GM11168 (cell line): ENCODE measurements at regions not wholly inside any gene's neighbourhood (a gene's known extent, or its start where the extent isn't known, plus 50 kb on each side); places are given as distances from the start of the nearest gene placed in this dataset.
"Not testable (repeated sequence)": the region's sequence is repeated elsewhere in the genome, so short reads cannot be mapped to it uniquely, and the experiment has no call there.

Source experiments
- in situ Hi-C: fragments of 300-500 bp; cut with MboI; formaldehyde crosslinking; loops from one replicate; pipeline ENCODE4 v1.12.0; 2022; ENCODE audit warnings: low sequenced_read_pairs; ENCODE audit not compliant: unreplicated experiment

DNA sequence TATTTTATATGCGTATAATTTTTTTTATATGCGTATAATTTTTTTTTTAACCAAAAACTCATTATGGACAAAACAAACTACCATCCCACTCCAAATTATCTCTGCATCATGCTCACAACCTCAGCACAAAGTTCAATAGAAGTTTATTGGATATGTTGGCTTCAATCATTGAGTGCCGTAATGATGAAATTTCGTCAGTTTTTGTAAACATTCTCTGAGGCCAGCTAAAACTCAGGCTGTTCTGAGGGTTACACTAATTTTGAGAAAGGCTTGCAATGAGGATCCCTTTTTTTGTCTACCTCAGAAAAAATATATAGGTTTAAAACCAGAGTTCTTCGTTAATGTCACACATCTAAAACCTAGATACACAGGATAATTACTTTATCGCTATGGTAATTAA is 1253.2 kb downstream of the EFNA5 start:
- in situ Hi-C loops: no loop called here

DNA sequence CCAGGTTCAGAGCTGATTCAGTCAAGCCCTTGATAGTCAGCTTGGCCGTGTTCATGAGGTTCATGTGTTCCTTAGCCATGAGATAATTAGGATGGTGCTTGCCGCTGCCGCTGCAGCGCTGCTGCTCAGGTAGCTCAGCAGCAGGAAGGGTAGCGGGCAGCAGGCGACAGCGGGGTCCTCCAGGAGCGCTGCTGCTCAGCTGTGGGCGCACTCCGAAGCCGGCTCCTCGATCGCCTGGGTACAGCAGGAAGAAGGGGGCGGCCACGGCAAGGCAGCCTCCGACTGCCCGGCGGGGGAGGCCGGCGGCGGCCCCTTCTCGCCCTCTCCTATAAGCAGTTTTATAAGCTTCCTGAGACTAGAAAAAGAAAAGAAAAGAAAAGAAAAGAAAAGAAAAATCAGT is 1253.6 kb downstream of the EFNA5 start:
- in situ Hi-C loops: no loop called here

DNA sequence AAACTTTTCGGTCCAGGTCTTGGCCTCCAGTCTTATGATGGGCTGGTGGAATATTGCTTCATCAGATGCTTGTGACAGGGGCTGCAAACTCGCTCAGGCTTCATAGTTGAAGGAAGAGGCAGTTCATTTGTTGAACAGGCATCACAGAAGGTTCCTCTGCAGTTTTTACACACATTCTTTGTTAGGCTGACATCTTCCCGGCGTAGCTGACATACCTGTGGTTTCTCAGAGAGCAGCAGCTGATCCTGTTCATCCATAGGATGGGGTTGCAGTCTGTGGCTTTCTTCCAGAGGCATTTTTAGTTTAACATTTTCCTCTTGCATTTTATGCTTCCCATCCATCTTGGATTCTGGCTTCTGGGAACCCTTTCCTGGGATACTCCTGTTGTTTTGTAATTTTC is 1255.2 kb downstream of the EFNA5 start:
- in situ Hi-C loops: no loop called here

DNA sequence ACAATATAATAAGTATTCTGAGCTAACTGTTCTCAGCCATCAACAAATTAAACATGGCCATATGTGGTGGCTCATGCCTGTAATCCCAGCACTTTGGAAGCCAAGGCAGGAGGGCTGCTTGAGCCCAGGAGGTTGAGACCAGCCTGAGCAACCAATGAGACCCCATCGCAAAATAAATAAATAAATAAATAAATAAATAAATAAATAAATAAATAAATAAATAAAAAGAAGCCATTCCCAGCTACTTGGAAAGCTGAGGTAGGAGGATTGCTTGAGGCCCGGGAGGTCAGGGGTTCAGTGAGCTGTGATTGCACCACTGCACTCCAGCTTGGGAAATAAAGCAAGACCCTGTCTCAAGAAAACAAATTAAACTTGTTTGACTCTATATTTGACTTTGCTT is 1256.4 kb downstream of the EFNA5 start:
- in situ Hi-C loops: no loop called here

DNA sequence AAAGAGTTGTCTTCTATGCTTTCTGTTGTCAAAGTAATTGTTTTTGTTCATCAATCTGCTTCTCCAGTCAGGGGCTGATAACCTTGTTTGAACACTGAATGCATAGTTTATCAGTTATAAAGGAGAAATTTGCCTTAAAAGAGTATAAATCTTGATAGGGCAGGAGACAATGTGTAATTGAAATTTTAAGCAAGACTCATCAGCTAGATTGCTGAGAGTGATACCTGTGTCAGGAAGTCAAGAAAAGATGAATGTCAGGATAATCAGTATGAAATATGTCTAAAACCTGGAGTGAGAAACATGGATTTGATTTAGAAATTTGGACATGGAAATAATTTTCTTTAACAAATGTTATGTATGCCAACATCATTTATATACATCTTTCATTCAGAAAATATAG is 1258.1 kb downstream of the EFNA5 start:
- in situ Hi-C loops: no loop called here

DNA sequence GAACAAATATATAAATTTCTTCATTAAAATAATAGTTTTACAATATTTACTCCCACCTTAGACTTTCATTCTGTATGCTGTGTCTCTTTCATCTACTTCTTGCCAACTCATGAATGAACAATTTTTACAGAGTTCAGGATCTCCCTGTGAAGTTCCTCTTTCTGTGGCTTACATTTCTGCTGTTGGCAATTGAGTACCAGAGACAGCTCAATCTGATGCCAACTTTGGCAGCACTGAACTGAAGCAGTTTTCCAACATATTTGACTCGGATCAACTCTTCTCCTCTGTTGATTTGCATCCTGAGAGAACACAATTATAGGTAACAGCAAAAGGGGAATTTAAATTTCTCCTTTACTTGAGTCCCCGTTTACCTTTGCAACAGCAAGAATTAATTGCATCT is 1262.2 kb downstream of the EFNA5 start:
- in situ Hi-C loops: no loop called here

DNA sequence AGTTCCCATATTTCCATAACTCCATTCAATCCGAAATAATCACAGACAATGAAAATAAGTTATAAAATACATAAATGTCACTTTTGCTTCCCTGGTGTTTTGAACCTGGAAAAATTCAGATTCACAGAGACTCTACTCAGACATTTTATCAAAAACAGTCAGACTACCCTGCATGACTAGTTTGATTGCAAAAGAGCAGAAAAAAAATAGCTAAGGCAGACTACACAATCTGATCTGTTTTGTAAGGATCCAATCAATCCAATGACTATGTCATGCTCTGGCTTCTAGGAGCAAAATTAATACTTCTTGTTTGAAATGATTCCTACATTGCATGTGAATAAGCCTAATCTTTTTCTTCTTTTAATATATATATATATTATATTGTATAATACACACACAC is 1262.6 kb downstream of the EFNA5 start:
- in situ Hi-C loops: no loop called here

DNA sequence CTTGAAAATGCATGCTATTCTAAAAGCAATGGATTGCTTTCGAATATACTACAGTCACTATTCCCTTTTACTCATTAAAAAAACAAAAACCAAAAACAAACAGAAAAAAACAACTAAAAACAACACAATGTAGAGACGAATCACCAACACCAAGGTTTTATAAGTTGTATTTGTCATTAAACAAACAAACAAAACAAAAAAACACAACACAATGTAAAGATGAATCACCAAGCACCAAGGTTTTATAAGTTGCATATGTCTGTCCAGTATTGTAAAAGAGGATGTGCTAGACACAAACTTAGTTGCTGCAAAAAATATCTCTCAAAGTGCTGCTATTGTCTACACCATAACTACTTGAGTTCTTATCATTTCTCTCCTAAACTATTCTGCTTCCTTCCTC is 1269.2 kb downstream of the EFNA5 start:
- in situ Hi-C loops: no loop called here

DNA sequence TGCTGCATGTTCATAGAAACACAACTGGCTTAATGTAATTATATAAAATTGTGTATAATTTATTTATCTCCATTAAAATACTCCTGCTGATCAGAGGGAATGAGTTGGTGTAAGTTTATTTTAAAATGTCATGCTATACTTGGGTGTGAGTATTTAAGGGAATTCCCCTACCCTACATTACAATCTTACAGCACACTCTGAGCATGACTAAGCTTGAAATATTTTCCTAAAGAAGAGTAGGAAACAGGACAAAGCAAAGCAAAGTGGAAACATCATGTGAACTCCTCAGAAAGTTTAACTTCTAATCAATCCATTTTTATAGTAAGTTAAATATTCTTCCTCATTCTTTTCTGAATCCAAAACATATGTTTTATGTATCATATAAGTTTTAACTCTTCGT is 1271.3 kb downstream of the EFNA5 start:
- in situ Hi-C loops: no loop called here

DNA sequence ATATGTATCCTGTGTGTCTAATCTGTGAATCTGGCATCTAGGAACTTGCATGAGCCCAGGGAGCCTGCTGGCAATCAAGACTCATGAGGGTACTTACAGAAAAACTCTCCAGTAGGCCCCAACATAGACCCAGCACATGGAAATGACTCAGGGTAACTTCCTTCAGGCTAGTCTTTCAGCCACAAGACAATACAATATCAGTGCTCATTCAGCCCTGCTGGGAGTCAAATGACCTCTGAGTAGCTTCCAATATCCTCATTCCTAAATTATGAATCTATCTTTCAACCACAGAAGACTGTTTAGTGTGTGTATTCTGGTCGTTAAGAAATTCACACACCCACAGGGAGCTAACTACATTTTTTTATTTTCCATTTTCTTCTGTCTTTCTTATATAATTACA is 1273.0 kb downstream of the EFNA5 start:
- in situ Hi-C loops: no loop called here

DNA sequence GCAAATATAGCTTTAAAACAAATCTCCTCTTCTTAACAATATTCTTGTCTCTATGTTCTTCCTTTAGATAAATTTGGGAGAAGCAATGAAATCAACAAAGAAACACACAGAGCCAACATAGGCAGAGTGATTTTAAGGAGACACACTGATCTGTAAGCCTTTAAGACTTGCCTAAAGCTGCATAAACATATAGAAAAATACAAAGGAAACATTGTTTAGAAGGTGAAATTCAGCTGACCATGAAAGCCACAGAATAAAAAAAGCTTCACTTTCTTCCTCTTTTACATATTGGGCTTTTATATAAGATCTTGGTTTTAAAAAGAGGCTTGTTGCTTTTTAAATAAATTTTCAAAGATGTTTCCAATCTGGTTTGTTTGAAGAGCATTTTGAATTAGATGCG is 1277.5 kb downstream of the EFNA5 start:
- in situ Hi-C loops: no loop called here

DNA sequence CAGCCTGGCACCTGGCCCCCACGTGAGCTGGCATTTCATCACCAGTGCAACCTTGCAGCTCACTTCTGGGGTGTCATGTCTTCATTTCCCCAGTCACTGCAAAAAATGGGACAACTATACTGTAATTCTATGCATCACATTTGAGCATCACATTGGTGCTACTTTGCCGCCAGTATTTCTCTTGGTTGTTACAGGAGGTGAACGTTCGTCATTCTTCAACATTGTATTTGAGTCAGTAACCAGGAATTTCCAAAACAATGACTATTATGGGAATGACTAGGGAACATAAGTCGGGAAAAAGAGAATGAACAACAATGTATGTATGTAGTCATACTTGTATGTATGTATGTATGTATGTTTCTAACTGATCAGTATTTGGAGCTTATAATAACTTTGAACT is 1278.0 kb downstream of the EFNA5 start:
- in situ Hi-C loops: no loop called here

DNA sequence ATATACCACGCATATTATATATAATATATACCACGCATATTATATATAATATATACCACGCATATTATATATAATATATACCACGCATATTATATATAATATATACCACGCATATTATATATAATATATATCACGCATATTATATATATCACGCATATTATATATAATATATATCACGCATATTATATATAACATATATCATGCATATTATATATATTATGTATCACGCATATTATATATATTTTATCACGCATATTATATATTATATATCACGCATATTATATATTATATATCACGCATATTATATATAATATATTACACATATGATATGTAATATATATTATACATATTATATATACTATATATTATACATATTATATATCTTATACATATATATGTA is 1283.0 kb downstream of the EFNA5 start:
- in situ Hi-C loops: not testable (repeated sequence)

DNA sequence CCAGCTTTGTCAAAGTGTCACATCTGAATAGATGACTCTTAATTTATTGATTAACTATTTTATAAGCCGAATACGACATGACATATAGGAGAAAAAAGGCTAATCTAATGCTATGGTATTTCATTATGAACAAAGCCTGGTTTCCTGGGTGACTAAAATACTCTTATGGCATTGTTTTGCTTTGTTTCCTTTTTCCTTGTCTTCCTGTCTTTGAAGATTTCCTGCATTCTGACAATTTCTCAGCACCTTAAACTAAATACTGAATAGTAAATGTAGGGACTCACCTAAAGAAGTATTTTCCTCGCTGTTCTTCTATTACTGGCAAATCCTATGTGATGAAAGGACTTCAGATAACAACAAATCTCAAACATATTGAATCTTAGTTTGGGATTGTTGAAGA is 1284.5 kb downstream of the EFNA5 start:
- in situ Hi-C loops: no loop called here

DNA sequence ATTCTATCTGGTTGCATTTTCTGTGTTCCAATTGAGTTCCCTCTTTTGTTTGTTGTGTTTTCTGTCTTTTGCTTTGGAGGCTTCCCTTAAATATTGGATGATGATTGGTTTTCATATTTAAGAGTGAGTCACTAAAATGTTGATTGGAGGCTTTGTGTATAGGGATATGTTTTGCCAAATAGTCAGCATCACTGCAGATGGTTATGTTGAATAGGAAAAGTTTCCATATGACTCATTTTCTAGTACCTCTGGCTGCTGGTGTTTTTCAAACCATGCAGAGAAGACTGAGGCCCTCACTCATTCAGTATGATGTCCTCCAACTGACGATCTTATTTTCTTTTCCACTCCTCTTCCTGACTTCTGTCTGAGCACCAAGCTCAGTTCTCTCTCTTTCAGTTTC is 1290.0 kb downstream of the EFNA5 start:
- in situ Hi-C loops: no loop called here

DNA sequence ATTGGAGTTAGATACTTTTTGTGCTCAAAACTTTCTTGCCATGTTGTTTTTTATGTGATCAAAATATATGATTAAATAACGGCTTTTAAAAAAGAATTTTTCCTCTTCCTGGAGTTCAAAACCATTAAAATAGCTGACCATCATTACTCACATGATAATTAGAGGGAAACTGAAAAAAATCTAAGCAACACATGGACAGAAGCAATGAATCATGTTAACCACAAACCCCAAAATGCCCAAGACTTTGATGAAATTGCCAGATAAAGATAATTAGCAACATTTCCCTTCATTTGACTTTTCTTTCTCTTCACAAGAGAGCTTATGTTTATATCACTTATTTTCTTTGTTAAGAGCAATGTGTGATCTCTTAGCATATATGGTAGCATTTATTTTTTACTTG is 1294.2 kb downstream of the EFNA5 start:
- in situ Hi-C loops: no loop called here

DNA sequence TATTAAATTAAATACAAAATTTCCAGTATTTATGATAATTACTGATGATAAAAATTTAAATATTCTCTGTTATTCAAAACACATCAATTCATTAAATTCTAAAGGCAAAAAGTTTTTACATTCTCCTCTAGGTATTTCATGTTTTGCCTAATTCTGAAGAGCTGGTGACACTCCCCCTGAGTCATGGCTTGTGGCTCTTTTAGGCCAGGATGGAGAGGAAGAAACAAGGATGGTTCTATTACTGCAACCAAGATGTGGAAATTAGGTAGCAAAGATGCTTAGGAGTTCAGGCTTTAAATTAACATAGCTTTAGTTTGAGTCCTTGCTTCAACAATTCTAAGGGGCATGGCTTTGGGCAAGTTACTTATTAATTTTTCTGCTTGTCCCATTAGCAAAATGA is 1295.8 kb downstream of the EFNA5 start:
- in situ Hi-C loops: no loop called here

DNA sequence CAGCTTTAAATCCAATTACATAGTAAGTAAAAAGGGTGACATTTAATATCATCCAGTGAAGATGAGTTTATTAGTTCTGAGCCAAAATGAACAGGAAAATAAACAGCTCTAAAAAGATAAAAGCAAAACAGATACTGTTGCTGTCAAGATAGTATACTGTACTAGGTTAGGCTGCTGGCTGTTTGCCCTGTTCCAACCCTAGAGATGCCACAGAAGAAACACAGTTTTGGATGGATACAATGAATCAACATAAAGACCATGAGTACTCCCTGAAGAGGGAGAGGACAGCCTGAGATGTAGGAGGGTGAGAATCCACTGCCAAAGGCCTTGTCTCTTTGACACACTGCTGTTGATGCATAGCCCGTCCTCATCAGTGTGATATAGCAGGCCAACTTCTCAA is 1302.7 kb downstream of the EFNA5 start:
- in situ Hi-C loops: no loop called here

DNA sequence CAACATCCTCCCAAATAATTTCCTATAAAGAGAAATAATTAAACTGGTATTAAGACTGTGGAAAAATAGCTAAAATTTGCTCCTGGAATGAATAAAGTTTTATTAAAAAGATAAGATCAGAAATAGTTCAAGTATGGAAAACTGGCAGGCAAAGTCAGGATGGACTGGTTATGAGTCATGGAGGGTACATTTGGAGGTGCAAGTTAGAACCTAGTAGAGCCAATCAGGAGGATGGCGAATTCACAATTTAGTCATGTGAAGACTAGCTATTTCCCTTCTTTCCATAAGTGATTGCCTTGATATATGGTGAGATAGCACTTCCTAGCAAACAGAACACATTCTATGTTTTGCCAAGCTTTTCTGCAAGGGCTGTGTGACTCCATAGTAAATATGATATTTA is 1303.5 kb downstream of the EFNA5 start:
- in situ Hi-C loops: no loop called here

DNA sequence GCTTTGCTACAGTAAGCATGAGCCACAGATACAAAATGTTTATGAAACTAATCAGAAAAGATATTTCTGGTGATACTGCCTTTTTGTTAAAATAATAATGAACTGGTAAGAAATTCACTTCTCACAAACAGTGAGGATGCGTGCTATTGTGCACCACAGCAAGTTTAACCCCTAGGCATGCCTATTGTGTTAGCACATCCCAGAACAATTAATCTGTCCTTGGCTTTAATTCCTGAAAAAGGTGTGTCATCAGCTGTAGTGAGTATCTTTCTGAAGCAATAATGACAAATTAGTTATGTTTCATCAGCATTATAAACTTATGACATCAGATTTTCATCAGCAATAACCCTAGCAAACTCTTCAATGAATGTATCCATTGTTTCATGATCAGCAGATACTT is 1307.2 kb downstream of the EFNA5 start:
- in situ Hi-C loops: no loop called here

DNA sequence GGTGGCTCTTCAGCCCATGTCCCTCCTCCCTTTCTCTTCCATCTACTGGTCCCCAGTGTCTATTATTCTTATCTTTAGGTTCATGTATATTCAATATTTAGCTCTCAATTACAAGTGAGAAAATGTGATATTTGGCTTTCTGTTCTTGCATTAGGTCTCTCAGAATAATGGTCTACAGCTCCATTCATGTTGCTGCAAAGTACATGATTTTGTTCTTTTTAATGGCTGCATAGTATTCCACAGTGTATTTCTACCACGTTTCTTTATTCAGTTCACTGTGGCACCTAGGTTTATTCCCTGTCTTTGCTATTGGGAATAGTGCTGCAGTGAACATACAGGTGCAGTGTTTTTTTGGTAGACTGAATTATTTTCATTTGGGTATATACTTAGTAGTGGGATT is 1308.8 kb downstream of the EFNA5 start:
- in situ Hi-C loops: no loop called here

DNA sequence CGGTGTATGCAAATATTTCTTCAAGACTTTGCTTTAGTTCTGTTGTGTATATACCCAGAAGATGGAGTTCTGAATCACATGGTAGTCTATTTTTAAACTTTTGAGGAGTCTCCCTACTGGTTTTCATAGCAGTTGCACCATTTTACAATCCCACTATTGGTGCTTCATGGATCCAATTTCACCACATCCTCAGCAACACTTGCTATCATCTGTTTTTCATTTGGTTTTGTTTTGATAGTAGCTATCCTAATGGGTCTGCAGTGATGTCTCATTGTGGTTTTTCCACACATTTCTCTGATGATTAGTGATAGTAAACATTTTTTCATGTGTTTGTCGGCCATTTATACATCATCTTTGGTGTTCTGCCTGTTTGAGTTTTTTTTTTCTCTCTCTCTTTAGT is 1339.3 kb downstream of the EFNA5 start:
- in situ Hi-C loops: no loop called here

DNA sequence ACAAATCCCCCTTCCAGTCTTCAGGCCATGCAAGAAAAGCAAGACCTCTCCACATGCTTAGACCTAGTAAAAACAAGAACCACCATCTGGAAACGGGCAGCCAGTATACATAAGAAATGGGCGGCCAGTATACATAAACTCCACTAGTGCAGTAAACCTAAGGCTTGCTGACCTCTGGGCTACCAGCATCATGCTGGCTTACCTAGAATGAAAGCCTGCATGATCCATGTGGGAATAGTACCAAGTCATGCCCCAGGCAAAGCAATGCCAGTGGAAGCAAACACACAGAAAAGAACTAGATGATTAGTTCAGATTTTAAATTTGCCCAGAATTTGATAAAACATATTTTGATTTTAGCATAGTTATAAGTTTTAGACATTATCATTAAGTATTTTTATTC is 1346.4 kb downstream of the EFNA5 start:
- in situ Hi-C loops: no loop called here
